ENCODE measurements at regions not wholly inside any gene's neighbourhood (a gene's known extent, or its start where the extent isn't known, plus 50 kb on each side); places are given as distances from the start of the nearest gene placed in this dataset.

DNA sequence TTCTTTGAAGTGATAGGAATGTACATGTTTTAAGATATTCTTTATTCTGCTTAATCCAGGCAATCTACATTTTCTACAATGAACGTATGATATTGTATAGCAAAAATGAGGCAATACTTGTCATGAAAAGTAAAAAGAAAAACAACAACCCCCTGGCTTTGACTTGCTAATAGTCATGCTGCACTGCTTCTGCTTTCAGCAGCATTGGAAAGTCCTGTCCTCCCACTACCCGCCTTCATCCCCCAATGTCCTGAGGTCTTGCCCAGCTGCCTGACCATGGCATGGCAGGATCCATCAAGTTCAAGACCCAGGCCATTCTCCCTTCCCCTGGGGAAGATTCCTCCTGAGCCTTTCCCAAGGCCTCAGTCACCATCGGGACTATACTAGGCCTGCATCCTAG lies 156.5 kb downstream of the SH3BGRL2 start:
- TF ChIP-seq, protein P1, sequence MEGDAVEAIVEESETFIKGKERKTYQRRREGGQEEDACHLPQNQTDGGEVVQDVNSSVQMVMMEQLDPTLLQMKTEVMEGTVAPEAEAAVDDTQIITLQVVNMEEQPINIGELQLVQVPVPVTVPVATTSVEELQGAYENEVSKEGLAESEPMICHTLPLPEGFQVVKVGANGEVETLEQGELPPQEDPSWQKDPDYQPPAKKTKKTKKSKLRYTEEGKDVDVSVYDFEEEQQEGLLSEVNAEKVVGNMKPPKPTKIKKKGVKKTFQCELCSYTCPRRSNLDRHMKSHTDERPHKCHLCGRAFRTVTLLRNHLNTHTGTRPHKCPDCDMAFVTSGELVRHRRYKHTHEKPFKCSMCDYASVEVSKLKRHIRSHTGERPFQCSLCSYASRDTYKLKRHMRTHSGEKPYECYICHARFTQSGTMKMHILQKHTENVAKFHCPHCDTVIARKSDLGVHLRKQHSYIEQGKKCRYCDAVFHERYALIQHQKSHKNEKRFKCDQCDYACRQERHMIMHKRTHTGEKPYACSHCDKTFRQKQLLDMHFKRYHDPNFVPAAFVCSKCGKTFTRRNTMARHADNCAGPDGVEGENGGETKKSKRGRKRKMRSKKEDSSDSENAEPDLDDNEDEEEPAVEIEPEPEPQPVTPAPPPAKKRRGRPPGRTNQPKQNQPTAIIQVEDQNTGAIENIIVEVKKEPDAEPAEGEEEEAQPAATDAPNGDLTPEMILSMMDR (IDR thresholded peaks at IDR 0.05; ENCODE audit: extremely low read depth in 1 of 2, insufficient read depth in 1 of 2, low read depth in 1 of 2, low read length in 2 of 2): no peak
- TF ChIP-seq POLR2A (IDR thresholded peaks at IDR 0.05; ENCODE audit: low read depth, low read length): no peak
- TF ChIP-seq MYC (IDR thresholded peaks at IDR 0.05; ENCODE audit: low read depth, low read length): no peak
- TF ChIP-seq EZH2 (IDR thresholded peaks at IDR 0.05; ENCODE audit: borderline replicate concordance, low read depth, low read length, severe bottlenecking): no peak
- TF ChIP-seq JUN (IDR thresholded peaks at IDR 0.05; ENCODE audit: borderline replicate concordance, insufficient read depth, insufficient read length, low read depth): no peak

Measured in endothelial cell of umbilical vein (primary cell).